ENCODE measurements at regions not wholly inside any gene's neighbourhood (a gene's known extent, or its start where the extent isn't known, plus 50 kb on each side); places are given as distances from the start of the nearest gene placed in this dataset.

DNA sequence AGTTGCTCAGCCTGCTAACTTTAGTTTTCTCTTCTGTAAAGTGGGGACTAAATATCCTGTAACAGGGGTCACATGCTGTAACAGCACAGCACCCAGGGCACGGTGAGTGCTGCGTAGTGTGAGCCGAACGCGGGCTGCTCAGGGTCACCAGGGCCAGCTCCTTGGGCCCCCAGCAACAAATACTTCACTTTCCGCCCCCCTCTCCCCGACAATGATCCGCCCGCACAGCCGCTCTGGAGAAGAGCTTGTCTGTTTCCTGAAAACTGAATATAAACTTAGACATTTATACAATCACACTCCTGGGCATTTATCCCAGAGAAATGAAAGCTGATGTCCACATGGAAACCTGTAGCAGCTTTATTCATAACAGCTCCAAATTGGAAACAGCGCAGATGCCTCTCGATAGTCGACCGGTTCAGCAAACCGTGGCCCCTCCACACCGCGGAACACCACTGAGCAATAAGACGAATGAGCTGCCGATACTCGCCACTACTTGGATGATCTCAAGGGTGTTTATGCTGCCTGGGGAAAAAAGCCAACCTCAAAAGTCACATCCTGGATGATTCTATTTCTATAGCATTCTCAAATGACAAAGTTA, 267.2 kb downstream of the PARN start:
- no peak for TF ChIP-seq CTCF (IDR thresholded peaks at IDR 0.05; ENCODE audit: unreplicated experiment)
- H3K4me3 Mint-ChIP-seq (ENCODE audit: unreplicated experiment) = no peak overlapping the region
- H3K9me3 Mint-ChIP-seq (ENCODE audit: unreplicated experiment) = no peaks in the 10 kb centered on the region
- CTCF ChIA-PET = interaction anchor here (0.8 kb wide), 1 partner anchor 62 kb away, joined by 3 read pairs; no protein-coding TSS in a partner anchor
- intact Hi-C loops (cut with micrococcal nuclease) = no loop called here
- no TSS peak for BruUV-seq (replicated peaks)
- no peak overlapping the region for H3K27ac Mint-ChIP-seq (ENCODE audit: low read depth, unreplicated experiment)
- POLR2A ChIA-PET = interaction anchor here (1.3 kb wide), 1 partner anchor 55 kb away, joined by 4 read pairs; no protein-coding TSS in a partner anchor
- H3K36me3 Mint-ChIP-seq (ENCODE audit: insufficient read depth, unreplicated experiment) = peaks cover 5% of the 10 kb centered on the region
- H3K4me1 Mint-ChIP-seq (ENCODE audit: insufficient read depth, unreplicated experiment) = peaks cover 37% of the 10 kb centered on the region
- no peak for DNase-seq (ENCODE audit: unreplicated experiment)
- no peaks in the 10 kb centered on the region for H3K27me3 Mint-ChIP-seq (ENCODE audit: insufficient read depth, unreplicated experiment)

DNA sequence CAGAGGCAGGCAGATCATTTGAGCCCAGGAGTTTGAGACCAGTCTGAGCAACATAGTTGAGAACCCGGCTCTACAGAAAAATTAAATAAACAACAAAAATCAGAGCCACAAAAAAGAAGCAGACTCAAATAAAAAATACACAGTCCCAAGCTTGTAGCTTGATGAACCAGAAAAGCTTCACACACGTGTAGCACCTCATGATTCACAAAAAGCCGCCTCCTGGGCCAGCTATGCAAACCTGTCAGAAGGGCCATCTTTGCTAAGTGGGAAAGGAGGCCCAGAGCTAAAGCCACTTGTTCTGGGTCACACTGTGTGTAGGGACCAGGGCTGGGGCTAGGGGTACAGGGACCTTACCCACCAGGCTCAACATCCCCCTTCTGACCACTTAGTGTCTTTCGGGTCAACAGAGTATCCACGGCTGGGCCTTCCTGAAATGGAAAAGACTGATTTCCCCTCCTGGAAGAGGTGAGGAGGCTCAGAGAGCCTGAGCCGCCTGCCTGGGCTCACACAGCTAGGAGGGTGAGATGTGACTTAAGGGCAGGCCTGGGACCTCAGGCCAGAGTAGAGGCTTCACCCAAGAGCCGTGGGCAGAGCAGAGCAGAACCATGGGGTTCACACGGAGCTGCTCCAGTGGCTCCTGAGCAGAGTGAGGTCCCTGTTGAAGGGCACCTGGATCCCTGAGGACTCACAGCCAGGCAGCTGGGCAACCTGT, 269.6 kb downstream of the PARN start:
- DNase-seq (ENCODE audit: unreplicated experiment) = no peak
- Mint-ChIP-seq H3K4me3 (ENCODE audit: unreplicated experiment) (no peak overlapping the region), H3K9me3 (ENCODE audit: unreplicated experiment) (no peaks in the 10 kb centered on the region), H3K4me1 (ENCODE audit: insufficient read depth, unreplicated experiment) (peaks cover 37% of the 10 kb centered on the region), H3K27me3 (ENCODE audit: insufficient read depth, unreplicated experiment) (no peaks in the 10 kb centered on the region), H3K27ac (ENCODE audit: low read depth, unreplicated experiment) (no peak overlapping the region), H3K36me3 (ENCODE audit: insufficient read depth, unreplicated experiment) (peaks cover 5% of the 10 kb centered on the region)
- ChIA-PET POLR2A (interaction anchor here (0.6 to 1.2 kb wide), 2 partner anchors 29 to 63 kb away, joined by 3 to 4 read pairs; no protein-coding TSS in a partner anchor), CTCF (no interaction called here)
- intact Hi-C loops (cut with micrococcal nuclease) = no loop called here
- no peak for TF ChIP-seq CTCF (IDR thresholded peaks at IDR 0.05; ENCODE audit: unreplicated experiment)
- BruUV-seq (replicated peaks) = no TSS peak

DNA sequence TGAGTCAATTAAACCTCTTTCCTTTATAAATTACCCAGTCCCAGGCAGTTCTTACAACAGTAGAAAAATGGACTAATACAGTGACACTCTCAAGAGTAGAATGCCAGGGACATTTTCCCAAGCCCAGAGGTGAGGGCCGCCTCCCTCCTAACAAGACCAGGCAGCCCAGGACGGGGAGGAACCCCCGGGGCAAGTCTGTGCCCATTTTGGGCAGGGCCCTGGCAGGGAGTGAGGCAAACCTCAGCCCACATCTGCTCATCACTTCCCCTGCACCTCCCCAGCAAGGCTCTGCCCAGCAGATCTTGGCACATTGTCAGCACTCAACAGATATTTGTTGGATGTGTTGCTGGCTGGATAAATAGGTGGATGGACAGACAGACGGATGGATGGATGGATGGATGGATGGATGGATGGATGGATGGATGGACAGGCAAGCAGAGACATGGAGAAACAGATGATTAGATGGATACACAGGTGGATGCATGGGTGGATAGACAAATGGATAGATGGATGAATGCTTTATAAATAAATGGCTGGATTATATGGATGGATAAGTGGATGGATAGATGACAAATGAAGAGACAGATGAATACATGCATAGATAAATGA, 271.3 kb downstream of the PARN start:
- no peak overlapping the region for H3K27ac Mint-ChIP-seq (ENCODE audit: low read depth, unreplicated experiment)
- TF ChIP-seq CTCF (IDR thresholded peaks at IDR 0.05; ENCODE audit: unreplicated experiment) = no peak
- DNase-seq (ENCODE audit: unreplicated experiment) = peak; percentile 94
- POLR2A ChIA-PET = no interaction called here
- CTCF ChIA-PET = no interaction called here
- no peaks in the 10 kb centered on the region for H3K27me3 Mint-ChIP-seq (ENCODE audit: insufficient read depth, unreplicated experiment)
- H3K9me3 Mint-ChIP-seq (ENCODE audit: unreplicated experiment) = no peaks in the 10 kb centered on the region
- H3K36me3 Mint-ChIP-seq (ENCODE audit: insufficient read depth, unreplicated experiment) = no peaks in the 10 kb centered on the region
- H3K4me1 Mint-ChIP-seq (ENCODE audit: insufficient read depth, unreplicated experiment) = peaks cover 27% of the 10 kb centered on the region
- BruUV-seq (replicated peaks) = no TSS peak
- no peak overlapping the region for H3K4me3 Mint-ChIP-seq (ENCODE audit: unreplicated experiment)
- intact Hi-C loops (cut with micrococcal nuclease) = no loop called here

DNA sequence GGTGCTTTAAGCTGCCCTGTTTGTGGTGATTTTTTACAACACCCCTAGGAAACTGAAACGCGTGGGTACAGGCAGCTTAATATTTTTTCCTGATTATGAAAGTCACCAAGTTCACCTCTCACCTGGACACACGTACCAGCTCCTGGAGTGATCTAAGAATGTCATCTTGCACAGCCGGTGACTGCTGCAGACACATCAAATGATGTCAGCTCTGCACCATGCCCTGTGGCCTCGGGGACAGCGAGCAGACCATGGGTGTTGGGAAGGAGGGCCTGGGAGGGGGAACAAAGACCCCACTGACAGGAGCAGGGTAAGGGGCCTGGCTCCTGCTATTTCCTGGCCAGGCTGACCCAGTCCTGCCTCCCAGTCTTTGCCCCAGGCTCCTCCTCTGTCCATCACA, 272.7 kb downstream of the PARN start:
- TF ChIP-seq CTCF (IDR thresholded peaks at IDR 0.05; ENCODE audit: unreplicated experiment) = no peak
- ChIA-PET CTCF (interaction anchor here (0.6 kb wide), 1 partner anchor 41 kb away, joined by 3 read pairs; no protein-coding TSS in a partner anchor), POLR2A (interaction anchor here (0.8 kb wide), 1 partner anchor 21 kb away, joined by 4 read pairs; no protein-coding TSS in a partner anchor)
- intact Hi-C loops (cut with micrococcal nuclease) = no loop called here
- no peaks in the 10 kb centered on the region for H3K36me3 Mint-ChIP-seq (ENCODE audit: insufficient read depth, unreplicated experiment)
- BruUV-seq (replicated peaks) = no TSS peak
- H3K9me3 Mint-ChIP-seq (ENCODE audit: unreplicated experiment) = no peaks in the 10 kb centered on the region
- H3K4me3 Mint-ChIP-seq (ENCODE audit: unreplicated experiment) = no peak overlapping the region
- peaks cover 21% of the 10 kb centered on the region for H3K4me1 Mint-ChIP-seq (ENCODE audit: insufficient read depth, unreplicated experiment)
- no peak overlapping the region for H3K27ac Mint-ChIP-seq (ENCODE audit: low read depth, unreplicated experiment)
- DNase-seq (ENCODE audit: unreplicated experiment) = no peak
- no peaks in the 10 kb centered on the region for H3K27me3 Mint-ChIP-seq (ENCODE audit: insufficient read depth, unreplicated experiment)

All from MCF 10A (cell line).